SK-N-SH (cell line): ENCODE measurements at regions not wholly inside any gene's neighbourhood (a gene's known extent, or its start where the extent isn't known, plus 50 kb on each side); places are given as distances from the start of the nearest gene placed in this dataset.

Experiments
- CTCF ChIA-PET: fragments of 300-600, 350-600 bp; formaldehyde crosslinking; extraction: SDS; loops from one replicate; lab custom pipeline; 2021; lab: Yijun Ruan, JAX
- POLR2A ChIA-PET: fragments of 350-600 bp; sonication (Branson Sonifier 250); formaldehyde crosslinking; extraction: SDS; loops from one replicate; lab custom pipeline; 2020; ENCODE audit warnings: antibody characterized with exemption, inconsistent platforms; lab: Yijun Ruan, JAX
- DNase-seq: peaks from one replicate; pipeline ENCODE4 v3.0.0; 2012
- H2AFZ ChIP-seq: fragments of 200-600 bp; sonication (generic); 2 replicates; pipeline ENCODE4 v1.8.1; 2016; ENCODE audit warnings: antibody characterized with exemption, mild to moderate bottlenecking, low read depth
- H3F3A ChIP-seq: fragments of 200-600 bp; sonication (generic); replicated peaks from 2 replicates; pipeline ENCODE3; 2016; ENCODE audit warnings: antibody characterized with exemption, mild to moderate bottlenecking; ENCODE audit not compliant: insufficient read depth
- H3K27ac ChIP-seq, 2 experiments: fragments of 200-500 bp in 1 of 2; fragments of 200-600 bp in 1 of 2; sonication (Bioruptor generic) in 1 of 2; sonication (generic), shearing (Covaris generic) in 1 of 2; 2 replicates each; pipeline versions ENCODE4 v1.5.1 to v1.6.1; 2014 to 2016; ENCODE audit warnings: low read depth in 2 of 2, inconsistent platforms in 1 of 2, low read length in 1 of 2, mild to moderate bottlenecking in 1 of 2, mixed read lengths in 1 of 2
- H3K27me3 ChIP-seq: fragments of 200-600 bp; sonication (generic), shearing (Covaris generic); 2 replicates; pipeline ENCODE4 v1.6.1; 2016; ENCODE audit warnings: mixed run types; ENCODE audit not compliant: insufficient read depth
- H3K36me3 ChIP-seq, 2 experiments: fragments of 200-500 bp in 1 of 2; fragments of 200-600 bp in 1 of 2; sonication (Bioruptor generic) in 1 of 2; sonication (generic) in 1 of 2; replicated peaks in 1 of 2; 2 replicates each; pipeline versions ENCODE3 to v1.5.1; 2014 to 2016; ENCODE audit warnings: low read length in 1 of 2, mild to moderate bottlenecking in 1 of 2; ENCODE audit not compliant: insufficient read depth in 2 of 2, control insufficient read depth in 1 of 2
- H3K4me1 ChIP-seq, 2 experiments: fragments of 200-500 bp in 1 of 2; fragments of 200-600 bp in 1 of 2; sonication (Bioruptor generic) in 1 of 2; sonication (generic), shearing (Covaris generic) in 1 of 2; 2 replicates each; pipeline versions ENCODE4 v1.5.1 to v1.6.1; 2014 to 2016; ENCODE audit warnings: low read depth in 1 of 2, low read length in 1 of 2, mixed run types in 1 of 2; ENCODE audit not compliant: insufficient read depth in 2 of 2, control insufficient read depth in 1 of 2
- H3K4me2 ChIP-seq: fragments of 200-600 bp; sonication (generic), shearing (Covaris generic); 2 replicates; pipeline ENCODE4 v1.6.1; 2017; ENCODE audit warnings: mixed run types
- H3K4me3 ChIP-seq, 2 experiments: fragments of 200-500 bp in 1 of 2; fragments of 200-600 bp in 1 of 2; sonication (Bioruptor generic) in 1 of 2; sonication (generic), shearing (Covaris generic) in 1 of 2; 2 replicates each; pipeline versions ENCODE4 v1.5.1 to v1.8.1; 2014 to 2016; ENCODE audit warnings: low read depth in 2 of 2, inconsistent platforms in 1 of 2, low read length in 1 of 2, mild to moderate bottlenecking in 1 of 2, mixed read lengths in 1 of 2, moderate library complexity in 1 of 2
- H3K79me2 ChIP-seq: fragments of 200-600 bp; sonication (generic); 2 replicates; pipeline ENCODE4 v1.8.1; 2017; ENCODE audit warnings: mild to moderate bottlenecking; ENCODE audit not compliant: insufficient read depth
- H3K9ac ChIP-seq: fragments of 200-600 bp; sonication (generic); 2 replicates; pipeline ENCODE4 v1.6.1; 2017; ENCODE audit warnings: mixed run types
- H3K9me2 ChIP-seq: fragments of 200-600 bp; sonication (generic); 2 replicates; pipeline ENCODE4 v1.6.1; 2017; ENCODE audit warnings: mixed run types
- H3K9me3 ChIP-seq: fragments of 200-600 bp; sonication (generic); 2 replicates; pipeline ENCODE4 v1.6.1; 2017; ENCODE audit warnings: mixed run types, mild to moderate bottlenecking, moderate library complexity
- H4K20me1 ChIP-seq: fragments of 200-600 bp; sonication (generic); 2 replicates; pipeline ENCODE4 v1.6.1; 2017; ENCODE audit warnings: mild to moderate bottlenecking, mixed run types; ENCODE audit not compliant: insufficient read depth
- CTCF ChIP-seq: fragments of 200-600 bp; sonication (generic); IDR thresholded peaks from 2 replicates; pipeline ENCODE4 v1.6.1; 2017; ENCODE audit warnings: antibody characterized with exemption, mild to moderate bottlenecking, moderate library complexity
- EZH2phosphoT487 ChIP-seq: fragments of 200-600 bp; sonication (generic); IDR thresholded peaks from 2 replicates; pipeline ENCODE4 v1.6.1; 2017; ENCODE audit warnings: low read depth, mixed run types, mild to moderate bottlenecking, antibody characterized with exemption, moderate library complexity, borderline replicate concordance
- FOSL2 ChIP-seq: IDR thresholded peaks from 2 replicates; pipeline ENCODE4 v1.4.0; 2012; ENCODE audit warnings: low read depth, mild to moderate bottlenecking, moderate library complexity, borderline replicate concordance
- FOXM1 ChIP-seq: IDR thresholded peaks from 2 replicates; pipeline ENCODE4 v1.4.0; 2012; ENCODE audit warnings: low read depth, mild to moderate bottlenecking
- JUND ChIP-seq: IDR thresholded peaks from 2 replicates; pipeline ENCODE4 v1.4.0; 2012
- MEF2A ChIP-seq: IDR thresholded peaks from 2 replicates; pipeline ENCODE4 v1.4.0; 2012; ENCODE audit warnings: low read depth, borderline replicate concordance
- NFIC ChIP-seq: IDR thresholded peaks from 2 replicates; pipeline ENCODE4 v1.4.0; 2012; ENCODE audit warnings: borderline replicate concordance
- PBX3 ChIP-seq: IDR thresholded peaks from 2 replicates; pipeline ENCODE4; 2012
- POLR2AphosphoS5 ChIP-seq: IDR thresholded peaks from 2 replicates; pipeline ENCODE4 v1.6.1; 2012; ENCODE audit warnings: low read depth, low read length
- USF1 ChIP-seq: IDR thresholded peaks from 2 replicates; pipeline ENCODE4 v1.4.0; 2012; ENCODE audit warnings: low read depth, borderline replicate concordance
- WGBS: methylation state at CpG from one replicate; pipeline ENCODE4 v1.1.6; 2017; ENCODE audit warnings: low lambda C conversion rate; 5-methylcytosine and 5-hydroxymethylcytosine counted together
- TF ChIP-seq, protein P1 (sequence below): IDR thresholded peaks from 2 replicates; pipeline ENCODE4 v1.6.1; 2012; ENCODE audit warnings: mild to moderate bottlenecking, low read depth, low read length, moderate library complexity
- TF ChIP-seq, protein P2 (sequence below): fragments of 150-350 bp; IDR thresholded peaks from 2 replicates; pipeline ENCODE4 v1.6.1; 2017; ENCODE audit warnings: antibody characterized with exemption, low read length, low read depth, borderline replicate concordance

DNA sequence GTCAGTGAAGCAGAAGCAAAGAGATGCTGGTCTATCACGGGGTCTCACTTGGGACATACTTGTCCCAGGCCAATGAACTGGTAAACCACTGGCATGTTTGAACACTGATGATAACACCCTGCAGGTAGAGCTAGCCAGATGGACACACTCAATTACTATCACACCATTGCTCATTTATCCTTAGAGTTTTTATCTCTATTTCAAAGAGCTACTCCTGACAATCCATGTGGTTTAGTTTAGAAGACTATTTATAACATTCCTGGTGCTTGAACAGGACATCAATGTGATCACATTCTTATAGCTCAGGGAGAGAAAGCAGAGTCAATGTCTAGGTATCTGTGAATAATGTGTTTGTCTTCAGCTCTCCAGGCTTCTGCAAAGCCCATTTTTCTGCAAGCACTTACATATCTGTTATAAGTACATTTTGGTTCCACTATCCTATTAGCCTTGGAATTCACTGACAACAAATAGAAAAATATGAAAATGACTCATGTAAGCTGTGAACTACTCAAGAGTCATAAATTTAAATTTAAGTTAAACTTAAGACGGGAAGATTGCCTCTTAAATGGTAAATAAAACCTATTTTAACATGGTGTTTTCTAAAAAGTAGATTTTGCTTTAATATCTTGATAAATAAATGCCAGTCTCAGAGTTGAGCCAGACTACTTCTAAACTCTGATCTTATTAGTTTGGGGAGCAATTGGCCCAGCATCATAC lies 106.7 kb upstream of the MBL2 start:
- Histone ChIP-seq H3K4me3 (no peak overlapping the region), H3K9me2 (no peaks in the 10 kb centered on the region), H3K36me3 (no peaks in the 10 kb centered on the region), H3F3A (no peaks in the 10 kb centered on the region), H3K4me1 (peaks cover 0 to 8% of the 10 kb centered on the region in 2 experiments; a peak in 1 of 4 replicates), H4K20me1 (no peaks in the 10 kb centered on the region), H3K4me2 (no peak overlapping the region), H3K9me3 (no peaks in the 10 kb centered on the region), H3K27me3 (no peaks in the 10 kb centered on the region), H3K79me2 (no peaks in the 10 kb centered on the region), H3K27ac (no peak overlapping the region), H2AFZ (no peak overlapping the region), H3K9ac (no peak overlapping the region)
- POLR2A ChIA-PET, result no interaction called here
- CTCF ChIA-PET, result interaction anchor here (1.0 to 1.1 kb wide), 2 partner anchors 13 to 61 kb away, joined by 3 to 4 read pairs; no protein-coding TSS in a partner anchor
- TF ChIP-seq POLR2AphosphoS5 (no peak), NFIC (no peak), EZH2phosphoT487 (no peak), CTCF (no peak), FOXM1 (no peak), USF1 (no peak), FOSL2 (no peak), JUND (no peak), PBX3 (no peak), MEF2A (no peak)
- TF ChIP-seq, protein P1, sequence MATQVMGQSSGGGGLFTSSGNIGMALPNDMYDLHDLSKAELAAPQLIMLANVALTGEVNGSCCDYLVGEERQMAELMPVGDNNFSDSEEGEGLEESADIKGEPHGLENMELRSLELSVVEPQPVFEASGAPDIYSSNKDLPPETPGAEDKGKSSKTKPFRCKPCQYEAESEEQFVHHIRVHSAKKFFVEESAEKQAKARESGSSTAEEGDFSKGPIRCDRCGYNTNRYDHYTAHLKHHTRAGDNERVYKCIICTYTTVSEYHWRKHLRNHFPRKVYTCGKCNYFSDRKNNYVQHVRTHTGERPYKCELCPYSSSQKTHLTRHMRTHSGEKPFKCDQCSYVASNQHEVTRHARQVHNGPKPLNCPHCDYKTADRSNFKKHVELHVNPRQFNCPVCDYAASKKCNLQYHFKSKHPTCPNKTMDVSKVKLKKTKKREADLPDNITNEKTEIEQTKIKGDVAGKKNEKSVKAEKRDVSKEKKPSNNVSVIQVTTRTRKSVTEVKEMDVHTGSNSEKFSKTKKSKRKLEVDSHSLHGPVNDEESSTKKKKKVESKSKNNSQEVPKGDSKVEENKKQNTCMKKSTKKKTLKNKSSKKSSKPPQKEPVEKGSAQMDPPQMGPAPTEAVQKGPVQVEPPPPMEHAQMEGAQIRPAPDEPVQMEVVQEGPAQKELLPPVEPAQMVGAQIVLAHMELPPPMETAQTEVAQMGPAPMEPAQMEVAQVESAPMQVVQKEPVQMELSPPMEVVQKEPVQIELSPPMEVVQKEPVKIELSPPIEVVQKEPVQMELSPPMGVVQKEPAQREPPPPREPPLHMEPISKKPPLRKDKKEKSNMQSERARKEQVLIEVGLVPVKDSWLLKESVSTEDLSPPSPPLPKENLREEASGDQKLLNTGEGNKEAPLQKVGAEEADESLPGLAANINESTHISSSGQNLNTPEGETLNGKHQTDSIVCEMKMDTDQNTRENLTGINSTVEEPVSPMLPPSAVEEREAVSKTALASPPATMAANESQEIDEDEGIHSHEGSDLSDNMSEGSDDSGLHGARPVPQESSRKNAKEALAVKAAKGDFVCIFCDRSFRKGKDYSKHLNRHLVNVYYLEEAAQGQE, result no peak
- TF ChIP-seq, protein P2, sequence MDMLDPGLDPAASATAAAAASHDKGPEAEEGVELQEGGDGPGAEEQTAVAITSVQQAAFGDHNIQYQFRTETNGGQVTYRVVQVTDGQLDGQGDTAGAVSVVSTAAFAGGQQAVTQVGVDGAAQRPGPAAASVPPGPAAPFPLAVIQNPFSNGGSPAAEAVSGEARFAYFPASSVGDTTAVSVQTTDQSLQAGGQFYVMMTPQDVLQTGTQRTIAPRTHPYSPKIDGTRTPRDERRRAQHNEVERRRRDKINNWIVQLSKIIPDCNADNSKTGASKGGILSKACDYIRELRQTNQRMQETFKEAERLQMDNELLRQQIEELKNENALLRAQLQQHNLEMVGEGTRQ, result no peak
- WGBS, result 29% methylated on average over 2 of the region's 2 CpGs
- no peak for DNase-seq
